ENCODE measurements at regions not wholly inside any gene's neighbourhood (a gene's known extent, or its start where the extent isn't known, plus 50 kb on each side); places are given as distances from the start of the nearest gene placed in this dataset.

GRCh38 chr6:15076565-15076964, 169.3 kb upstream of the JARID2 start:
- TF ChIP-seq CTCF (IDR thresholded peaks at IDR 0.05; ENCODE audit: low read depth, low read length, poor library complexity, severe bottlenecking) (no peak), EZH2phosphoT487 (IDR thresholded peaks at IDR 0.05; ENCODE audit: borderline replicate concordance, low read length) (no peak)
- Histone ChIP-seq H3K27ac (ENCODE audit: low read depth, low read length) (no peak overlapping the region), H3K9me2 (replicated peaks; ENCODE audit: control insufficient read depth, low read length) (no peaks in the 10 kb centered on the region), H3K79me2 (ENCODE audit: control insufficient read depth, low read length) (no peaks in the 10 kb centered on the region), H4K20me1 (ENCODE audit: control insufficient read depth, insufficient read depth, low read depth, low read length) (no peaks in the 10 kb centered on the region), H3K27me3 (ENCODE audit: control insufficient read depth, low read length) (no peaks in the 10 kb centered on the region), H3F3A (ENCODE audit: control insufficient read depth, insufficient read depth) (no peaks in the 10 kb centered on the region), H3K9me3 (ENCODE audit: control insufficient read depth, insufficient read depth, low read length) (no peaks in the 10 kb centered on the region), H3K4me2 (ENCODE audit: low read length) (no peak overlapping the region), H3K4me3 (ENCODE audit: low read length) (no peak overlapping the region), H3K4me1 (ENCODE audit: control insufficient read depth, low read length) (no peaks in the 10 kb centered on the region), H3K36me3 (ENCODE audit: control insufficient read depth, low read length) (no peaks in the 10 kb centered on the region)

GRCh38 chr6:15077006-15077405, 168.9 kb upstream of the JARID2 start:
- TF ChIP-seq CTCF (IDR thresholded peaks at IDR 0.05; ENCODE audit: low read depth, low read length, poor library complexity, severe bottlenecking) (no peak), EZH2phosphoT487 (IDR thresholded peaks at IDR 0.05; ENCODE audit: borderline replicate concordance, low read length) (no peak)
- H3K4me2 ChIP-seq (ENCODE audit: low read length): no peak overlapping the region
- H3K9me3 ChIP-seq (ENCODE audit: control insufficient read depth, insufficient read depth, low read length): no peaks in the 10 kb centered on the region
- no peaks in the 10 kb centered on the region for H3K4me1 ChIP-seq (ENCODE audit: control insufficient read depth, low read length)
- H3K79me2 ChIP-seq (ENCODE audit: control insufficient read depth, low read length): no peaks in the 10 kb centered on the region
- H4K20me1 ChIP-seq (ENCODE audit: control insufficient read depth, insufficient read depth, low read depth, low read length): no peaks in the 10 kb centered on the region
- H3K9me2 ChIP-seq (replicated peaks; ENCODE audit: control insufficient read depth, low read length): no peaks in the 10 kb centered on the region
- H3K36me3 ChIP-seq (ENCODE audit: control insufficient read depth, low read length): no peaks in the 10 kb centered on the region
- H3K4me3 ChIP-seq (ENCODE audit: low read length): no peak overlapping the region
- H3F3A ChIP-seq (ENCODE audit: control insufficient read depth, insufficient read depth): no peaks in the 10 kb centered on the region
- no peak overlapping the region for H3K27ac ChIP-seq (ENCODE audit: low read depth, low read length)
- H3K27me3 ChIP-seq (ENCODE audit: control insufficient read depth, low read length): no peaks in the 10 kb centered on the region

GRCh38 chr6:15077961-15078360, 167.9 kb upstream of the JARID2 start:
- Histone ChIP-seq H3K9me3 (ENCODE audit: control insufficient read depth, insufficient read depth, low read length) (no peaks in the 10 kb centered on the region), H3K27ac (ENCODE audit: low read depth, low read length) (no peak overlapping the region), H3F3A (ENCODE audit: control insufficient read depth, insufficient read depth) (no peaks in the 10 kb centered on the region), H3K27me3 (ENCODE audit: control insufficient read depth, low read length) (no peaks in the 10 kb centered on the region), H4K20me1 (ENCODE audit: control insufficient read depth, insufficient read depth, low read depth, low read length) (no peaks in the 10 kb centered on the region), H3K4me3 (ENCODE audit: low read length) (no peak overlapping the region), H3K9me2 (replicated peaks; ENCODE audit: control insufficient read depth, low read length) (no peaks in the 10 kb centered on the region), H3K4me1 (ENCODE audit: control insufficient read depth, low read length) (no peaks in the 10 kb centered on the region), H3K4me2 (ENCODE audit: low read length) (no peak overlapping the region), H3K36me3 (ENCODE audit: control insufficient read depth, low read length) (no peaks in the 10 kb centered on the region), H3K79me2 (ENCODE audit: control insufficient read depth, low read length) (no peaks in the 10 kb centered on the region)
- TF ChIP-seq EZH2phosphoT487 (IDR thresholded peaks at IDR 0.05; ENCODE audit: borderline replicate concordance, low read length) (no peak), CTCF (IDR thresholded peaks at IDR 0.05; ENCODE audit: low read depth, low read length, poor library complexity, severe bottlenecking) (no peak)
